SK-N-MC (cell line): ENCODE measurements at regions not wholly inside any gene's neighbourhood (a gene's known extent, or its start where the extent isn't known, plus 50 kb on each side); places are given as distances from the start of the nearest gene placed in this dataset.

Experiments
- EZH2 ChIP-seq: fragments of 200-600 bp; sonication (generic); IDR thresholded peaks from one replicate; pipeline ENCODE4 v1.6.1; 2017; ENCODE audit warnings: antibody characterized with exemption
- FOXP2 ChIP-seq: optimal IDR thresholded peaks from 2 replicates; pipeline ENCODE3; 2011; ENCODE audit warnings: mild to moderate bottlenecking, moderate library complexity; ENCODE audit not compliant: insufficient read depth; ENCODE audit errors: extremely low read length, control extremely low read depth
- POLR2AphosphoS5 ChIP-seq: IDR thresholded peaks from 2 replicates; pipeline ENCODE4 v1.6.1; 2012; ENCODE audit warnings: mild to moderate bottlenecking, low read depth, low read length, borderline replicate concordance

DNA sequence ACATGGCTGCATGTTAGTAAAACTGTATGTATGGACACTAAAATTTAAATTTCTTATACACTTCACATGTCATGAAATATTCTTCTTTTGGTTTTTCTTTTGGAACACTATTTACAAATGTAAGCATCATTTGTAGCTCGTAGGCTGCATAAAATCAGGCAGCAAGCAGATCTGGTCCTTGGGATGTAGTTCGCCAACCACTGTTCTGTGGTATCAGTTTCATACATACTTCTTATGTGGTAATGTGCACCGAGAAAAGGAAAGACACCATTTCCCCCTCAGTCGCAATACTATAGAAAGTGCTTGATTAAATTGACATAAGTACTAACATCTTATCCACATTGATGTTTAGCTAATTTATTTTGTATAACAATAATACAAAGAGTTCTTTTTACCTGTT is 274.4 kb upstream of the VCX start:
- no peak for TF ChIP-seq EZH2
- no peak for TF ChIP-seq POLR2AphosphoS5
- TF ChIP-seq FOXP2 = no peak
